8988T (cell line): ENCODE measurements at regions not wholly inside any gene's neighbourhood (a gene's known extent, or its start where the extent isn't known, plus 50 kb on each side); places are given as distances from the start of the nearest gene placed in this dataset.
"Not testable (repeated sequence)": the region's sequence is repeated elsewhere in the genome, so short reads cannot be mapped to it uniquely, and the experiment has no call there.

ENCODE experiments used
- DNase-seq: peaks from one replicate; pipeline ENCODE4 v3.0.0; 2011

GRCh38 chr2:17355608-17356329 lies 162.5 kb downstream of the RAD51AP2 start:
- DNase-seq: no peak

GRCh38 chr2:17353263-17353662 lies 165.0 kb downstream of the RAD51AP2 start:
- no peak for DNase-seq

GRCh38 chr2:17342692-17343091 lies 175.5 kb downstream of the RAD51AP2 start:
- not testable (repeated sequence) for DNase-seq

GRCh38 chr2:17337507-17337906 lies 180.7 kb downstream of the RAD51AP2 start:
- DNase-seq: no peak

GRCh38 chr2:17336458-17336857 lies 181.8 kb downstream of the RAD51AP2 start:
- DNase-seq: no peak

- DNase-seq: no peak
Measured at GRCh38 chr2:17334300-17334699, 183.9 kb downstream of the RAD51AP2 start.

GRCh38 chr2:17331636-17332035 lies 186.6 kb downstream of the RAD51AP2 start:
- DNase-seq: no peak

GRCh38 chr2:17328161-17328560 lies 190.1 kb downstream of the RAD51AP2 start:
- no peak for DNase-seq

- no peak for DNase-seq
Measured at GRCh38 chr2:17327649-17328048, 190.6 kb downstream of the RAD51AP2 start.

- DNase-seq: no peak
Measured at GRCh38 chr2:17326717-17327116, 191.5 kb downstream of the RAD51AP2 start.

- DNase-seq: no peak
Measured at GRCh38 chr2:17323697-17324096, 194.5 kb downstream of the RAD51AP2 start.

GRCh38 chr2:17322461-17322860 lies 195.8 kb downstream of the RAD51AP2 start:
- no peak for DNase-seq

GRCh38 chr2:17319090-17319489 lies 199.2 kb downstream of the RAD51AP2 start:
- DNase-seq: no peak

GRCh38 chr2:17318013-17318412 lies 200.2 kb downstream of the RAD51AP2 start:
- no peak for DNase-seq

GRCh38 chr2:17317439-17317976 lies 200.7 kb downstream of the RAD51AP2 start:
- no peak for DNase-seq

- DNase-seq: no peak
Measured at GRCh38 chr2:17313261-17313660, 205.0 kb downstream of the RAD51AP2 start.

GRCh38 chr2:17311771-17312511 lies 206.3 kb downstream of the RAD51AP2 start:
- DNase-seq: no peak

GRCh38 chr2:17311106-17311619 lies 207.1 kb downstream of the RAD51AP2 start:
- DNase-seq: no peak

- no peak for DNase-seq
Measured at GRCh38 chr2:17309741-17310339, 208.4 kb downstream of the RAD51AP2 start.

GRCh38 chr2:17309181-17309580 lies 209.1 kb downstream of the RAD51AP2 start:
- DNase-seq: no peak

GRCh38 chr2:17306706-17307105 lies 211.5 kb downstream of the RAD51AP2 start:
- DNase-seq: no peak

GRCh38 chr2:17306219-17306618 lies 212.0 kb downstream of the RAD51AP2 start:
- no peak for DNase-seq

GRCh38 chr2:17303521-17303920 lies 214.7 kb downstream of the RAD51AP2 start:
- no peak for DNase-seq

- DNase-seq: no peak
Measured at GRCh38 chr2:17303054-17303453, 215.2 kb downstream of the RAD51AP2 start.
